22Rv1 (cell line): ENCODE measurements at regions not wholly inside any gene's neighbourhood (a gene's known extent, or its start where the extent isn't known, plus 50 kb on each side); places are given as distances from the start of the nearest gene placed in this dataset.

Experiments used
- H3K27ac ChIP-seq: fragments of 450-650 bp; 2 replicates; pipeline ENCODE4 v1.5.1; 2017
- ZFX ChIP-seq: fragments of 450-650 bp; IDR thresholded peaks from 2 replicates; pipeline ENCODE4 v1.6.1; 2017; ENCODE audit warnings: antibody characterized with exemption, borderline replicate concordance
- TF ChIP-seq, protein P1 (sequence below): fragments of 450-650 bp; IDR thresholded peaks from 2 replicates; pipeline ENCODE4 v1.5.1; 2017; ENCODE audit warnings: mild to moderate bottlenecking

- TF ChIP-seq, protein P1, sequence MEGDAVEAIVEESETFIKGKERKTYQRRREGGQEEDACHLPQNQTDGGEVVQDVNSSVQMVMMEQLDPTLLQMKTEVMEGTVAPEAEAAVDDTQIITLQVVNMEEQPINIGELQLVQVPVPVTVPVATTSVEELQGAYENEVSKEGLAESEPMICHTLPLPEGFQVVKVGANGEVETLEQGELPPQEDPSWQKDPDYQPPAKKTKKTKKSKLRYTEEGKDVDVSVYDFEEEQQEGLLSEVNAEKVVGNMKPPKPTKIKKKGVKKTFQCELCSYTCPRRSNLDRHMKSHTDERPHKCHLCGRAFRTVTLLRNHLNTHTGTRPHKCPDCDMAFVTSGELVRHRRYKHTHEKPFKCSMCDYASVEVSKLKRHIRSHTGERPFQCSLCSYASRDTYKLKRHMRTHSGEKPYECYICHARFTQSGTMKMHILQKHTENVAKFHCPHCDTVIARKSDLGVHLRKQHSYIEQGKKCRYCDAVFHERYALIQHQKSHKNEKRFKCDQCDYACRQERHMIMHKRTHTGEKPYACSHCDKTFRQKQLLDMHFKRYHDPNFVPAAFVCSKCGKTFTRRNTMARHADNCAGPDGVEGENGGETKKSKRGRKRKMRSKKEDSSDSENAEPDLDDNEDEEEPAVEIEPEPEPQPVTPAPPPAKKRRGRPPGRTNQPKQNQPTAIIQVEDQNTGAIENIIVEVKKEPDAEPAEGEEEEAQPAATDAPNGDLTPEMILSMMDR: no peak
- TF ChIP-seq ZFX: no peak
- no peak overlapping the region for H3K27ac ChIP-seq
Measured at GRCh38 chr4:181939199-181939945, 303.8 kb upstream of the TENM3 start.

DNA sequence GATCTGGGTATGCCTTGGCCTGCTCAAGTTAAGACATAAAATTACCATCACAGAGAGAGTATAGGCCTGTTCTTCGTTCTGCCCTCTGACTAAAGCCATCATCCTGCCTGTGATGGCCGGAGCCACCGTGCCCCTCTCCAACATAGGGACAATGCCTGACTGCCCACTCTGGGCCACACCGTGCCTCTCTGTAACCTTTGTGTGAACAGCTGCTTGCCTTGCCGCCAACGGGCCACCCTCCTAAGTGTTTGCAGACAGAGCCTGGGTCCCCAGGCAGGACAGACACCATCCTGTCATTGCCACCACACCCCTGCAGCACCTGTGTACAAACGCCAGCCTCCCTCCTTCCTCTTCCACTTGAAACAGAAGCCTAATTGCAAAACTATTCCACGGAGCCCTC lies 298.7 kb upstream of the TENM3 start:
- no peak overlapping the region for H3K27ac ChIP-seq
- TF ChIP-seq ZFX: no peak

GRCh38 chr4:181946902-181947301 lies 296.3 kb upstream of the TENM3 start:
- TF ChIP-seq, protein P1: no peak
- no peak for TF ChIP-seq ZFX
- H3K27ac ChIP-seq: no peak overlapping the region

- no peak overlapping the region for H3K27ac ChIP-seq
- TF ChIP-seq ZFX: no peak
- TF ChIP-seq, protein P1: no peak
Measured at GRCh38 chr4:181948839-181949382, 294.3 kb upstream of the TENM3 start.

DNA sequence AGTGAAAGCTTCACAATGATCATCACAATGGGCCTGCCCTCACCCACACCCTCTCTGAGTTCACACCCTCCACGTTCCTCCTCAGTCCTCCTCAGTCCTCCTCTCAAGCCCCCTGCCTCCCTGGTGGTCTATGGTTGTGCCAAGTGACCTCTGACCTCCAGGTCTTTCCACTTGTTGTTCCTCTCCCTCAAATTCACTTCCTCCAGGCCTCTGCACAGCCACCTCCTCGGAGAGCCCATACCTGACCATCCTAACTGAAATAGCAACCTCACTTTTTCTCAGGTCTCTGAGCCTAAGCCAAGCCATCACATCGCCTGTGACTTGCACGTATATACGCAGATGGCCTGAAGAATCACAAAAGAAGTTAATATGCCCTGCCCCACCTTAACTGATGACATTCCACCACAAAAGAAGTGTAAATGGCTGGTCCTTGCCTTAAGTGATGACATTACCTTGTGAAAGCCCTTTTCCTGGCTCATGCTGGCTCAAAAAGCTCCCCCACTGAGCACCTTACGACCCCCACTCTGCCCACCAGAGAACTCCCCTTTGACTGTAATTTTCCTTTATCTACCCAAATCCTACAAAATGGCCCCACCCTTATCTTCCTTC lies 293.4 kb upstream of the TENM3 start:
- TF ChIP-seq, protein P1: no peak
- TF ChIP-seq ZFX: no peak
- no peak overlapping the region for H3K27ac ChIP-seq

GRCh38 chr4:181950372-181951127 lies 292.7 kb upstream of the TENM3 start:
- TF ChIP-seq, protein P1: no peak
- no peak for TF ChIP-seq ZFX
- H3K27ac ChIP-seq: no peak overlapping the region

DNA sequence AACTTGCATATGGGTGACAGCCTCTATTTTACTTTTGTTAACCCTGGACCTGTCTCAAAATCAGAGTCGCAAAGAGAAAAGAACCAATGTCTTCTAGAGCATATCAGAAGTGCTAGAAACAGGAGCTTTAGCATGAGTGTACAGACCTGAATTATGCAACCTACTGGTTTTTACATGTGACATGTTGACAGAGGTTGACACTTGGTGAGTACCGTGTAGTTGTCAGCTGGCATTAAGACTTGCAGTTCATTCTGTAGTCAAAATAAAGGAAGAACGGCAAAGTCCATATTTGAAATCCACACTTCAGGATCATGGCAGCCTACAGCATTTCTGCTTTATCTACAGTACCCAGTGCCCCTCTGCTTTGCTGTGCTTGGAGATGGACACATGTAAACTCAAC lies 291.9 kb upstream of the TENM3 start:
- no peak overlapping the region for H3K27ac ChIP-seq
- TF ChIP-seq, protein P1: no peak
- TF ChIP-seq ZFX: no peak
